ENCODE measurements at regions not wholly inside any gene's neighbourhood (a gene's known extent, or its start where the extent isn't known, plus 50 kb on each side); places are given as distances from the start of the nearest gene placed in this dataset.

- no peaks in the 10 kb centered on the region for H3K36me3 ChIP-seq (ENCODE audit: control insufficient read depth, insufficient read depth, low read length)
- H3K4me2 ChIP-seq (ENCODE audit: extremely low read depth, insufficient read depth, low read length), result no peak overlapping the region
- H3K79me2 ChIP-seq (ENCODE audit: control insufficient read depth, insufficient read depth, low read length), result no peaks in the 10 kb centered on the region
- peaks cover 25% of the 10 kb centered on the region for H3K4me1 ChIP-seq (ENCODE audit: control insufficient read depth, extremely low read depth, insufficient read depth, low read length)
- H3K27ac ChIP-seq (ENCODE audit: insufficient read depth, low read length), result no peak overlapping the region
- no peak overlapping the region for H3K9ac ChIP-seq (ENCODE audit: insufficient read depth, low read length)
- no peaks in the 10 kb centered on the region for H3K9me3 ChIP-seq (ENCODE audit: control insufficient read depth, insufficient read depth, low read depth, low read length)
- no peaks in the 10 kb centered on the region for H4K20me1 ChIP-seq (ENCODE audit: control insufficient read depth, extremely low read depth, insufficient read depth, low read length)
- H3K27me3 ChIP-seq (ENCODE audit: control insufficient read depth, insufficient read depth, low read length), result peaks cover 6% of the 10 kb centered on the region
- TF ChIP-seq CTCF (conservative IDR thresholded peaks at IDR 0.05 in 1 of 2, IDR thresholded peaks at IDR 0.05 in 1 of 2; ENCODE audit: low read depth in 1 of 2, low read length in 2 of 2) (no peak), EZH2 (IDR thresholded peaks at IDR 0.05; ENCODE audit: low read length, missing control alignments) (no peak)
- H3K4me3 ChIP-seq (replicated peaks in 1 of 4; ENCODE audit: control extremely low read depth in 1 of 4, insufficient read depth in 1 of 4, low read depth in 3 of 4, low read length in 4 of 4), result no peak overlapping the region
- no peak overlapping the region for H2AFZ ChIP-seq (ENCODE audit: low read length)
- no peak for DNase-seq (ENCODE audit: low read depth in 2 of 2)
Observed at GRCh38 chr2:120541972-120542670, 193.5 kb upstream of the GLI2 start.

GRCh38 chr2:120542911-120543527 lies 192.6 kb upstream of the GLI2 start:
- no peaks in the 10 kb centered on the region for H4K20me1 ChIP-seq (ENCODE audit: control insufficient read depth, extremely low read depth, insufficient read depth, low read length)
- TF ChIP-seq EZH2 (IDR thresholded peaks at IDR 0.05; ENCODE audit: low read length, missing control alignments) (no peak), CTCF (conservative IDR thresholded peaks at IDR 0.05 in 1 of 2, IDR thresholded peaks at IDR 0.05 in 1 of 2; ENCODE audit: low read depth in 1 of 2, low read length in 2 of 2) (no peak)
- H3K79me2 ChIP-seq (ENCODE audit: control insufficient read depth, insufficient read depth, low read length), result no peaks in the 10 kb centered on the region
- no peak overlapping the region for H3K27ac ChIP-seq (ENCODE audit: insufficient read depth, low read length)
- peaks cover 25% of the 10 kb centered on the region for H3K4me1 ChIP-seq (ENCODE audit: control insufficient read depth, extremely low read depth, insufficient read depth, low read length)
- no peak for DNase-seq (ENCODE audit: low read depth in 2 of 2)
- no peak overlapping the region for H3K4me3 ChIP-seq (replicated peaks in 1 of 4; ENCODE audit: control extremely low read depth in 1 of 4, insufficient read depth in 1 of 4, low read depth in 3 of 4, low read length in 4 of 4)
- H2AFZ ChIP-seq (ENCODE audit: low read length), result no peak overlapping the region
- no peaks in the 10 kb centered on the region for H3K9me3 ChIP-seq (ENCODE audit: control insufficient read depth, insufficient read depth, low read depth, low read length)
- peaks cover 5% of the 10 kb centered on the region for H3K27me3 ChIP-seq (ENCODE audit: control insufficient read depth, insufficient read depth, low read length)
- no peak overlapping the region for H3K9ac ChIP-seq (ENCODE audit: insufficient read depth, low read length)
- H3K4me2 ChIP-seq (ENCODE audit: extremely low read depth, insufficient read depth, low read length), result no peak overlapping the region
- no peaks in the 10 kb centered on the region for H3K36me3 ChIP-seq (ENCODE audit: control insufficient read depth, insufficient read depth, low read length)

- no peaks in the 10 kb centered on the region for H3K36me3 ChIP-seq (ENCODE audit: control insufficient read depth, insufficient read depth, low read length)
- no peaks in the 10 kb centered on the region for H3K79me2 ChIP-seq (ENCODE audit: control insufficient read depth, insufficient read depth, low read length)
- H2AFZ ChIP-seq (ENCODE audit: low read length), result no peak overlapping the region
- no peak for DNase-seq (ENCODE audit: low read depth in 2 of 2)
- TF ChIP-seq EZH2 (IDR thresholded peaks at IDR 0.05; ENCODE audit: low read length, missing control alignments) (no peak), CTCF (conservative IDR thresholded peaks at IDR 0.05 in 1 of 2, IDR thresholded peaks at IDR 0.05 in 1 of 2; ENCODE audit: low read depth in 1 of 2, low read length in 2 of 2) (no peak)
- peaks cover 25% of the 10 kb centered on the region for H3K4me1 ChIP-seq (ENCODE audit: control insufficient read depth, extremely low read depth, insufficient read depth, low read length)
- no peak overlapping the region for H3K9ac ChIP-seq (ENCODE audit: insufficient read depth, low read length)
- no peaks in the 10 kb centered on the region for H3K9me3 ChIP-seq (ENCODE audit: control insufficient read depth, insufficient read depth, low read depth, low read length)
- no peak overlapping the region for H3K4me3 ChIP-seq (replicated peaks in 1 of 4; ENCODE audit: control extremely low read depth in 1 of 4, insufficient read depth in 1 of 4, low read depth in 3 of 4, low read length in 4 of 4)
- H3K27me3 ChIP-seq (ENCODE audit: control insufficient read depth, insufficient read depth, low read length), result peaks cover 5% of the 10 kb centered on the region
- no peak overlapping the region for H3K27ac ChIP-seq (ENCODE audit: insufficient read depth, low read length)
- H4K20me1 ChIP-seq (ENCODE audit: control insufficient read depth, extremely low read depth, insufficient read depth, low read length), result no peaks in the 10 kb centered on the region
- no peak overlapping the region for H3K4me2 ChIP-seq (ENCODE audit: extremely low read depth, insufficient read depth, low read length)
Observed at GRCh38 chr2:120543899-120544298, 191.8 kb upstream of the GLI2 start.
